ENCODE measurements at regions not wholly inside any gene's neighbourhood (a gene's known extent, or its start where the extent isn't known, plus 50 kb on each side); places are given as distances from the start of the nearest gene placed in this dataset.

- DNase-seq (ENCODE audit: low read depth): no peak
Observed at GRCh38 chr21:25375675-25376074, 231.6 kb downstream of the MRPL39 start.

- DNase-seq (ENCODE audit: low read depth): no peak
Observed at GRCh38 chr21:25373126-25374082, 233.9 kb downstream of the MRPL39 start.

GRCh38 chr21:25371841-25372425 lies 235.3 kb downstream of the MRPL39 start:
- DNase-seq (ENCODE audit: low read depth): no peak

GRCh38 chr21:25370311-25370744 lies 237.0 kb downstream of the MRPL39 start:
- DNase-seq (ENCODE audit: low read depth): peak; percentile 95

GRCh38 chr21:25369524-25370300 lies 237.6 kb downstream of the MRPL39 start:
- DNase-seq (ENCODE audit: low read depth): peak; percentile 82

GRCh38 chr21:25368531-25368930 lies 238.8 kb downstream of the MRPL39 start:
- no peak for DNase-seq (ENCODE audit: low read depth)

GRCh38 chr21:25366116-25366515 lies 241.2 kb downstream of the MRPL39 start:
- DNase-seq (ENCODE audit: low read depth): no peak

- no peak for DNase-seq (ENCODE audit: low read depth)
Observed at GRCh38 chr21:25362375-25363267, 244.7 kb downstream of the MRPL39 start.

GRCh38 chr21:25361765-25362164 lies 245.5 kb downstream of the MRPL39 start:
- DNase-seq (ENCODE audit: low read depth): no peak

- no peak for DNase-seq (ENCODE audit: low read depth)
Observed at GRCh38 chr21:25361097-25361496, 246.2 kb downstream of the MRPL39 start.

- no peak for DNase-seq (ENCODE audit: low read depth)
Observed at GRCh38 chr21:25360593-25360992, 246.7 kb downstream of the MRPL39 start.

- no peak for DNase-seq (ENCODE audit: low read depth)
Observed at GRCh38 chr21:25359724-25360123, 247.6 kb downstream of the MRPL39 start.

GRCh38 chr21:25350056-25350455 lies 257.2 kb downstream of the MRPL39 start:
- no peak for DNase-seq (ENCODE audit: low read depth)

- DNase-seq (ENCODE audit: low read depth): no peak
Observed at GRCh38 chr21:25343774-25344545, 263.3 kb downstream of the MRPL39 start.

- DNase-seq (ENCODE audit: low read depth): peak; percentile 41
Observed at GRCh38 chr21:25342816-25343215, 264.5 kb downstream of the MRPL39 start.

- no peak for DNase-seq (ENCODE audit: low read depth)
Observed at GRCh38 chr21:25341981-25342380, 265.3 kb downstream of the MRPL39 start.

GRCh38 chr21:25338415-25338814 lies 268.9 kb downstream of the MRPL39 start:
- no peak for DNase-seq (ENCODE audit: low read depth)

- no peak for DNase-seq (ENCODE audit: low read depth)
Observed at GRCh38 chr21:25334046-25334730, 273.1 kb downstream of the MRPL39 start.

GRCh38 chr21:25331286-25331685 lies 276.0 kb downstream of the MRPL39 start:
- DNase-seq (ENCODE audit: low read depth): no peak

GRCh38 chr21:25330266-25330665 lies 277.0 kb downstream of the MRPL39 start:
- DNase-seq (ENCODE audit: low read depth): no peak
